ENCODE measurements at regions not wholly inside any gene's neighbourhood (a gene's known extent, or its start where the extent isn't known, plus 50 kb on each side); places are given as distances from the start of the nearest gene placed in this dataset.

GRCh38 chr12:46910830-46911229 is 85.0 kb upstream of the SLC38A4 start:
- TF ChIP-seq, protein P1, sequence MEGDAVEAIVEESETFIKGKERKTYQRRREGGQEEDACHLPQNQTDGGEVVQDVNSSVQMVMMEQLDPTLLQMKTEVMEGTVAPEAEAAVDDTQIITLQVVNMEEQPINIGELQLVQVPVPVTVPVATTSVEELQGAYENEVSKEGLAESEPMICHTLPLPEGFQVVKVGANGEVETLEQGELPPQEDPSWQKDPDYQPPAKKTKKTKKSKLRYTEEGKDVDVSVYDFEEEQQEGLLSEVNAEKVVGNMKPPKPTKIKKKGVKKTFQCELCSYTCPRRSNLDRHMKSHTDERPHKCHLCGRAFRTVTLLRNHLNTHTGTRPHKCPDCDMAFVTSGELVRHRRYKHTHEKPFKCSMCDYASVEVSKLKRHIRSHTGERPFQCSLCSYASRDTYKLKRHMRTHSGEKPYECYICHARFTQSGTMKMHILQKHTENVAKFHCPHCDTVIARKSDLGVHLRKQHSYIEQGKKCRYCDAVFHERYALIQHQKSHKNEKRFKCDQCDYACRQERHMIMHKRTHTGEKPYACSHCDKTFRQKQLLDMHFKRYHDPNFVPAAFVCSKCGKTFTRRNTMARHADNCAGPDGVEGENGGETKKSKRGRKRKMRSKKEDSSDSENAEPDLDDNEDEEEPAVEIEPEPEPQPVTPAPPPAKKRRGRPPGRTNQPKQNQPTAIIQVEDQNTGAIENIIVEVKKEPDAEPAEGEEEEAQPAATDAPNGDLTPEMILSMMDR (IDR thresholded peaks at IDR 0.05): no peak
- no peak for TF ChIP-seq EP300 (IDR thresholded peaks at IDR 0.05)
- no peak for TF ChIP-seq POLR2A (IDR thresholded peaks at IDR 0.05; ENCODE audit: low read depth)
- no peak for TF ChIP-seq POLR2AphosphoS5 (IDR thresholded peaks at IDR 0.05)

All from esophagus muscularis mucosa (tissue), 4 donors.